ENCODE measurements at regions not wholly inside any gene's neighbourhood (a gene's known extent, or its start where the extent isn't known, plus 50 kb on each side); places are given as distances from the start of the nearest gene placed in this dataset.

- ATAC-seq (ENCODE audit: low read depth) (no peak), DNase-seq (ENCODE audit: low spot score) (no peak)
- Histone ChIP-seq H3K4me1 (ENCODE audit: insufficient read depth, poor library complexity, severe bottlenecking) (no peaks in the 10 kb centered on the region), H3K9me3 (ENCODE audit: severe bottlenecking) (no peaks in the 10 kb centered on the region), H3K27ac (ENCODE audit: poor library complexity, severe bottlenecking) (no peak overlapping the region), H3K27me3 (ENCODE audit: insufficient read depth, poor library complexity, severe bottlenecking) (no peaks in the 10 kb centered on the region), H3K4me3 (ENCODE audit: severe bottlenecking) (no peak overlapping the region), H3K36me3 (ENCODE audit: low read depth) (no peaks in the 10 kb centered on the region)
- TF ChIP-seq CTCF (IDR thresholded peaks at IDR 0.05; ENCODE audit: poor library complexity, severe bottlenecking): no peak
Measured at GRCh38 chr10:4086131-4086898, 301.3 kb upstream of the KLF6 start.

GRCh38 chr10:4083509-4084003 is 298.5 kb upstream of the KLF6 start:
- Histone ChIP-seq H3K9me3 (ENCODE audit: severe bottlenecking) (no peaks in the 10 kb centered on the region), H3K4me1 (ENCODE audit: insufficient read depth, poor library complexity, severe bottlenecking) (no peaks in the 10 kb centered on the region), H3K36me3 (ENCODE audit: low read depth) (no peaks in the 10 kb centered on the region), H3K27ac (ENCODE audit: poor library complexity, severe bottlenecking) (no peak overlapping the region), H3K27me3 (ENCODE audit: insufficient read depth, poor library complexity, severe bottlenecking) (no peaks in the 10 kb centered on the region), H3K4me3 (ENCODE audit: severe bottlenecking) (no peak overlapping the region)
- ATAC-seq (ENCODE audit: low read depth) (no peak), DNase-seq (ENCODE audit: low spot score) (no peak)
- no peak for TF ChIP-seq CTCF (IDR thresholded peaks at IDR 0.05; ENCODE audit: poor library complexity, severe bottlenecking)

GRCh38 chr10:4082861-4083260 is 297.9 kb upstream of the KLF6 start:
- no peaks in the 10 kb centered on the region for H3K27me3 ChIP-seq (ENCODE audit: insufficient read depth, poor library complexity, severe bottlenecking)
- no peaks in the 10 kb centered on the region for H3K36me3 ChIP-seq (ENCODE audit: low read depth)
- H3K27ac ChIP-seq (ENCODE audit: poor library complexity, severe bottlenecking): no peak overlapping the region
- no peaks in the 10 kb centered on the region for H3K4me1 ChIP-seq (ENCODE audit: insufficient read depth, poor library complexity, severe bottlenecking)
- DNase-seq (ENCODE audit: low spot score): no peak
- no peak for TF ChIP-seq CTCF (IDR thresholded peaks at IDR 0.05; ENCODE audit: poor library complexity, severe bottlenecking)
- no peak for ATAC-seq (ENCODE audit: low read depth)
- H3K9me3 ChIP-seq (ENCODE audit: severe bottlenecking): no peaks in the 10 kb centered on the region
- H3K4me3 ChIP-seq (ENCODE audit: severe bottlenecking): no peak overlapping the region

GRCh38 chr10:4081685-4082111 is 296.7 kb upstream of the KLF6 start:
- H3K27me3 ChIP-seq (ENCODE audit: insufficient read depth, poor library complexity, severe bottlenecking): no peaks in the 10 kb centered on the region
- no peak for TF ChIP-seq CTCF (IDR thresholded peaks at IDR 0.05; ENCODE audit: poor library complexity, severe bottlenecking)
- H3K27ac ChIP-seq (ENCODE audit: poor library complexity, severe bottlenecking): no peak overlapping the region
- ATAC-seq (ENCODE audit: low read depth): no peak
- H3K9me3 ChIP-seq (ENCODE audit: severe bottlenecking): no peaks in the 10 kb centered on the region
- no peak for DNase-seq (ENCODE audit: low spot score)
- H3K4me1 ChIP-seq (ENCODE audit: insufficient read depth, poor library complexity, severe bottlenecking): no peaks in the 10 kb centered on the region
- no peak overlapping the region for H3K4me3 ChIP-seq (ENCODE audit: severe bottlenecking)
- no peaks in the 10 kb centered on the region for H3K36me3 ChIP-seq (ENCODE audit: low read depth)

GRCh38 chr10:4080225-4080805 is 295.3 kb upstream of the KLF6 start:
- no peak for ATAC-seq (ENCODE audit: low read depth)

More at GRCh38 chr10:4080225-4080805, 295.3 kb upstream of the KLF6 start:
- H3K27ac ChIP-seq (ENCODE audit: poor library complexity, severe bottlenecking): no peak overlapping the region
- TF ChIP-seq CTCF (IDR thresholded peaks at IDR 0.05; ENCODE audit: poor library complexity, severe bottlenecking): no peak
- no peak for DNase-seq (ENCODE audit: low spot score)
- no peaks in the 10 kb centered on the region for H3K4me1 ChIP-seq (ENCODE audit: insufficient read depth, poor library complexity, severe bottlenecking)
- H3K36me3 ChIP-seq (ENCODE audit: low read depth): no peaks in the 10 kb centered on the region
- no peaks in the 10 kb centered on the region for H3K9me3 ChIP-seq (ENCODE audit: severe bottlenecking)
- H3K27me3 ChIP-seq (ENCODE audit: insufficient read depth, poor library complexity, severe bottlenecking): no peaks in the 10 kb centered on the region
- H3K4me3 ChIP-seq (ENCODE audit: severe bottlenecking): no peak overlapping the region

All from RWPE2 (cell line).